Lung (tissue), 11 donors: ENCODE measurements at regions not wholly inside any gene's neighbourhood (a gene's known extent, or its start where the extent isn't known, plus 50 kb on each side); places are given as distances from the start of the nearest gene placed in this dataset.

Source experiments
- ATAC-seq: fragments of 200-7000 bp; cut with Tn5 transposase; one replicate; pipeline ENCODE4 v1.9.1; 2020; ENCODE audit warnings: moderate number of reproducible peaks; ENCODE audit not compliant: insufficient read depth, low FRiP score
- DNase-seq, 3 donors: peaks; one replicate each; pipeline ENCODE4 v3.0.0-alpha.2; 2013 to 2017
- H3K27ac ChIP-seq, 2 donors: one replicate each; pipeline ENCODE4 v1.5.1; 2013; ENCODE audit warnings: mild to moderate bottlenecking in 2 of 2, moderate library complexity in 2 of 2, control low read depth in 1 of 2, inconsistent platforms in 1 of 2, low read depth in 1 of 2, low read length in 1 of 2
- H3K27me3 ChIP-seq, 3 donors: one replicate each; pipeline ENCODE4 v1.5.1; 2013; ENCODE audit warnings: low read length in 2 of 3; ENCODE audit not compliant: control insufficient read depth in 3 of 3, insufficient read depth in 3 of 3
- H3K36me3 ChIP-seq, 4 donors: one replicate each; pipeline ENCODE4 v1.5.1; 2013; ENCODE audit warnings: low read length in 4 of 4, mild to moderate bottlenecking in 1 of 4, moderate library complexity in 1 of 4; ENCODE audit not compliant: control insufficient read depth in 4 of 4, insufficient read depth in 4 of 4
- H3K4me1 ChIP-seq, 5 donors: one replicate each; pipeline ENCODE4 v1.5.1; 2013; ENCODE audit warnings: low read length in 5 of 5, mild to moderate bottlenecking in 2 of 5, moderate library complexity in 1 of 5; ENCODE audit not compliant: control insufficient read depth in 5 of 5, insufficient read depth in 5 of 5
- H3K4me3 ChIP-seq: one replicate; pipeline ENCODE4 v1.5.1; 2013; ENCODE audit warnings: mild to moderate bottlenecking, control low read depth, moderate library complexity
- H3K9ac ChIP-seq, 2 donors: one replicate each; pipeline ENCODE4 v1.5.1; 2013; ENCODE audit warnings: low read length in 2 of 2, control low read depth in 1 of 2; ENCODE audit not compliant: insufficient read depth in 1 of 2
- H3K9me3 ChIP-seq, 4 donors: one replicate each; pipeline ENCODE4 v1.5.1; 2013; ENCODE audit warnings: low read length in 3 of 4, mild to moderate bottlenecking in 1 of 4, moderate library complexity in 1 of 4; ENCODE audit not compliant: control insufficient read depth in 4 of 4, insufficient read depth in 3 of 4
- WGBS, 2 donors: extraction: QIAGEN DNeasy Blood & Tissue Kit; methylation state at CpG; one replicate each; pipeline ENCODE4 v1.1.7; 2013; 5-methylcytosine and 5-hydroxymethylcytosine counted together
- TF ChIP-seq, protein P1 (sequence below): IDR thresholded peaks from 2 replicates; pipeline ENCODE4 v1.5.1; 2012; ENCODE audit warnings: mild to moderate bottlenecking; ENCODE audit errors: control extremely low read depth, extremely low read depth
- donor health status: control.
- donor health status: control.
- donor health status: Bipolar disorder and iron deficiency.
- donor health status: healthy.
- donor health status: DM: yes; HTN: yes; CAD: no.

DNA sequence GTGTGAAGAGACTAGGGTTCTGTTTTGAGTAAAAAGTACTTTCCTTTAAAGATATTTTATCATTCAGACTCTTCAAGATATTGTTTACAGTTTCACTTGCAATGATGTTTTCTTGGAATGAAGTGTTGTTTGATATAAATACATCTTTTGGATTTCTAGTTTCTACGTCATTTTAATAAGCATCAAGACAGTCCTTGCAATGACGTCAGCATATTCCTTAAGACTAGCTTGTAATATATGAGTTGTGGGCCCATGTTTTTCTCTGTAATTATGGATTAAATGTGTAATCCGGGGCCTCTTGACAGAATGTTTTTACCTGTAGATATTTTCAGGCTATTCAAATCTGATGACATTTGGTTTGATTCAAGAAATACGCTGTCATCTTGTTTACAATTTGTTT, 66.1 kb downstream of the RBMX2 start:
- no peak overlapping the region for H3K4me3 ChIP-seq
- ATAC-seq, result no peak
- no peak overlapping the region for H3K9ac ChIP-seq
- H3K27me3 ChIP-seq, result peaks cover 0 to 11% (median 2%) of the 10 kb centered on the region in 3 donors
- no peak overlapping the region for H3K27ac ChIP-seq
- DNase-seq, result no peak
- no peaks in the 10 kb centered on the region for H3K36me3 ChIP-seq
- 77 to 87% methylated on average over 4 of the region's 4 CpGs for WGBS, 2 donors
- no peaks in the 10 kb centered on the region for H3K9me3 ChIP-seq
- TF ChIP-seq, protein P1, sequence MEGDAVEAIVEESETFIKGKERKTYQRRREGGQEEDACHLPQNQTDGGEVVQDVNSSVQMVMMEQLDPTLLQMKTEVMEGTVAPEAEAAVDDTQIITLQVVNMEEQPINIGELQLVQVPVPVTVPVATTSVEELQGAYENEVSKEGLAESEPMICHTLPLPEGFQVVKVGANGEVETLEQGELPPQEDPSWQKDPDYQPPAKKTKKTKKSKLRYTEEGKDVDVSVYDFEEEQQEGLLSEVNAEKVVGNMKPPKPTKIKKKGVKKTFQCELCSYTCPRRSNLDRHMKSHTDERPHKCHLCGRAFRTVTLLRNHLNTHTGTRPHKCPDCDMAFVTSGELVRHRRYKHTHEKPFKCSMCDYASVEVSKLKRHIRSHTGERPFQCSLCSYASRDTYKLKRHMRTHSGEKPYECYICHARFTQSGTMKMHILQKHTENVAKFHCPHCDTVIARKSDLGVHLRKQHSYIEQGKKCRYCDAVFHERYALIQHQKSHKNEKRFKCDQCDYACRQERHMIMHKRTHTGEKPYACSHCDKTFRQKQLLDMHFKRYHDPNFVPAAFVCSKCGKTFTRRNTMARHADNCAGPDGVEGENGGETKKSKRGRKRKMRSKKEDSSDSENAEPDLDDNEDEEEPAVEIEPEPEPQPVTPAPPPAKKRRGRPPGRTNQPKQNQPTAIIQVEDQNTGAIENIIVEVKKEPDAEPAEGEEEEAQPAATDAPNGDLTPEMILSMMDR, result no peak
- H3K4me1 ChIP-seq, result no peaks in the 10 kb centered on the region

- DNase-seq, result no peak
- Histone ChIP-seq H3K9ac (no peak overlapping the region), H3K9me3 (no peaks in the 10 kb centered on the region), H3K4me1 (no peaks in the 10 kb centered on the region), H3K27me3 (peaks cover 0 to 11% (median 2%) of the 10 kb centered on the region in 3 donors), H3K27ac (no peak overlapping the region), H3K36me3 (no peaks in the 10 kb centered on the region), H3K4me3 (no peak overlapping the region)
- no peak for ATAC-seq
- TF ChIP-seq, protein P1, result no peak
- WGBS, 2 donors, result 68 to 88% methylated on average over 3 of the region's 3 CpGs
These were observed 66.7 kb downstream of the RBMX2 start for GRCh38 chrX:130468395-130468923.

GRCh38 chrX:130482871-130483270, 81.1 kb downstream of the RBMX2 start:
- WGBS, 2 donors, result 68 to 73% methylated on average over 2 of the region's 2 CpGs
- ATAC-seq, result no peak

More at GRCh38 chrX:130482871-130483270, 81.1 kb downstream of the RBMX2 start:
- Histone ChIP-seq H3K9me3 (no peaks in the 10 kb centered on the region), H3K4me1 (no peaks in the 10 kb centered on the region), H3K27ac (no peak overlapping the region), H3K27me3 (peaks cover 0 to 10% (median 5%) of the 10 kb centered on the region in 3 donors), H3K9ac (no peak overlapping the region), H3K4me3 (no peak overlapping the region), H3K36me3 (no peaks in the 10 kb centered on the region)
- DNase-seq, result no peak
- TF ChIP-seq, protein P1, result no peak
